ENCODE measurements at regions not wholly inside any gene's neighbourhood (a gene's known extent, or its start where the extent isn't known, plus 50 kb on each side); places are given as distances from the start of the nearest gene placed in this dataset.

DNA sequence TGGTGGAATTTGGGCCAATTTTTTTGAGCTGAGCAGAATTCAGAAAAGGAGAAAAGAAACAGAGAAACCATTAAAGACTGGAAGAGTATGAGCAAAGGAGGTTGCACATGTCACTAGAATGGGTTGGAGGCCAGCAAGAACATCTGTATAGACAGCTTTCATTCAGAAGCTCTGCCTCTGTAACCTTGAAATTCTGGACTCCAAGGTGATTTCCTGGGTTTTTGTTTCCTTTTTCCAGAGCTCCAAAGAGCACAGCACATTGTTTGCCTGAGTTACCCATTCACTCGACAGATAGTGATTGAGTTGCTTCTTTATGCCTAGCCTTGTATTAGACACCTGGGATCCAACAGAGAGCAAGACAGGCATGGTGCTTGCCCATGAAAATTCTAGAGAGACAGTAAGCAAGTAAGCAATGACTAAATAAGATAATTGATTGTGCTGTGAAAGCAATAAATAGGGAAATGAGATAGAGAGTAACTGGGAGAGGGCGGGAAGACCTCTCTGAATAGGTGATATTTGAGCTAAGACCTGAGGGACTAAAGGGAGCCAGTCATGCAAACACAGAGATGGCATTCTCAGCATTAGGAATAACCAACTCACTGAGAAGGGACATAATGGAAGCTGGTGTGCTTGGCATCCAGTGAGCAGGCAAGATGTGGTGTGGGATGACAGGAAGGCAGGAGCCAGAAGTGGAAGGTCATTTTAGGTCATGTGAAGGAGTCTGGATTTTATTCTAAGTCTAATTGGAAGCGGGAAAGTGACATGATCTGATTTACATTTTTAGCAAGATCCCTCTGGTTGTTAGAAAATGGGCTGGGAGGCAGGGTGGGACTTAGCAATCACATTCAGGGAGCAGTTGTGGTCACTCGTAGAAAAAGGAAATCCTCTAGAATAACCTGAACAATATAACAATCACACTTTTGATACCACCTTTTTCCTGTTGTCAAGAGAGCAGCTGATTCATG lies 197.5 kb downstream of the HS3ST3A1 start:
- no peak for DNase-seq

DNA sequence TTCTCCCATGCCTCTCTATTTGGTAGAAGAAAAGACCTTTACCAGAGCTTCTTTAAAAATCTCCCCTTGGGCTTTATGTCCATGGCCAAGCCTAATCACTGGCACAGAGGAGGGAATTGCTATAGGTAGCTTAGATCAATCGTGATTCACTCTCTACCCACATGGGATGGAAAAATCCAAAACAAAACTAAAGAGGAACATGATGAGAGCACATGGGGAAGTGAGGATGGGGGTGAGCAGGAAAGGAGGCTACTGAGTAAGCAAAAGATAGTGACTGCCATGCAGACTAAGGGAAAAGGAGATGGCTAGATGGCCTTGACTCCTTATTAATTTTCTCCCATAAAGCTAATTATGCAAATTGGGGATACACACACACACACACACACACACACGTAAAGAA lies 201.2 kb downstream of the HS3ST3A1 start:
- DNase-seq: no peak

DNA sequence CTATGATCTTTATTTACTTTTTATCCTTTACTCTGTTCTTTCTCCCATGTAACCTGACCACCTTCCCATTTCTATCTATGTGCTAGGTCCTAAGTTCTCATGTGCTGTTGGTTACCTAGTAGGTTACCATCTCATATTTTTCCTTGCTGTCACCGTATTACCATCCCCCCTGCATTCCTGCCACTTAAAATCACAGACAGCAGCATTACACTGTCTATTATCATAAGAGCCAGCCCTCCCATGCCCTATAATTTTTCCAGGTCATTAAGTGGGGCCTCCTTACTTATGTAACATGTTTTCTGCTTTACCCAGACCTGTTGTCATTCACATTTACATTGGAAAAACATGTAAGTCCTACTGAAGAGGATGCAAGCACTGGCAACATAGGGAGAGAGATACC lies 202.9 kb downstream of the HS3ST3A1 start:
- no peak for DNase-seq

DNA sequence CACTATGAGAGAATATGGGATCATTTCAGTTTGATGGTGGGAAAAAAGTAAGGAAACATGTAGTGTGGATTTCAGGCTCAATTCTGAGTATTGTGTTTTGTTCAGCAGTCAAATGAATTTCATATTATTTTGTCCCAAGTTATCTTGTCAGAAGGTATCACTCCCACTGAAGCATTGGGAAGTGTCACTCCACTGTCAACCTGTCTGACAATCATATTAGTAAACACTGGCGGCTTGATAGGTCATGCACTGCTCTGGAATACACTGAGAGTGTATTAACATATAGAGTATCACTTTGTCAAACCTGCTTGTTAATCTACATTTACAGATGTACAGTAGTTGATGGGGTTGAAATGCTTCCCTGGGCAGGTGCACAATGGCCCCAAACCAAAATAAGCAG lies 203.6 kb downstream of the HS3ST3A1 start:
- DNase-seq: no peak

DNA sequence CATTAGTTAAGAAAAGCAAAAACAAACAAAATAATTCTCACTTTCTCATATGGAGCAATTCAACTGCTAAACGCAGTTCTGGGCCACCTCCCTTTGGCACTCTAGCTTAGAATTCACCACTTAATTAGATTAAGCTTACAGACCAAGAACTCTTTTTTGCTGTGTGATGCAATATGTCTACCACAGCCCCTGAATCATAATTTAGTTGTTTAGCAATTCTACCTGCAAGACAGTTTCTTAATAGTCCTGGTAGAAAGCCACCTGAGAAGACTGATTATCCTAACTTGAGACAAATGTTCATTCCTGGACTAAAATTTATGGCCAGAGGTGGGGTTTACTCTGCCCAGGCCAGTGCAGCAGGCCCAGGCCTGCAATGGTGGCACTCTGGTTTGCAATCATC lies 205.9 kb downstream of the HS3ST3A1 start:
- DNase-seq: no peak

DNA sequence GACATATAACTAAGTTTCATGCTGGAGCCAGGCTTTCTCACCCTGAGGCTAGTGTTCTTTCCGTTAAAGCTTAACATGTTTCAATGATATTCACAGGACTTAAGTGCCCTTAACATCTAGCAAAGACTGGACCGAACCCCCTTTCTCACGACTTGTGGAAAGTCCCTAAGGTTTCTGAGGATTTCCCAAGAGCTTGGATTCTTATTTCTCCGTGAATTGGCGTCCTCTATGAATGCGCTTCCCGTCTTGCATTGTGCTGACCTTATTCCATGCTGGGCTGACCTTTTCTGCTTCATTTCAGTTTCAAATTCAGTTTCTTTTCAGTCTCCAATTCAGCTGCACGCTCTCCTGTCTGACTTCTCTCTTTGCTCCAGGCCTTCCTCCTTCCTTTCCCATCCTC lies 206.4 kb downstream of the HS3ST3A1 start:
- no peak for DNase-seq

DNA sequence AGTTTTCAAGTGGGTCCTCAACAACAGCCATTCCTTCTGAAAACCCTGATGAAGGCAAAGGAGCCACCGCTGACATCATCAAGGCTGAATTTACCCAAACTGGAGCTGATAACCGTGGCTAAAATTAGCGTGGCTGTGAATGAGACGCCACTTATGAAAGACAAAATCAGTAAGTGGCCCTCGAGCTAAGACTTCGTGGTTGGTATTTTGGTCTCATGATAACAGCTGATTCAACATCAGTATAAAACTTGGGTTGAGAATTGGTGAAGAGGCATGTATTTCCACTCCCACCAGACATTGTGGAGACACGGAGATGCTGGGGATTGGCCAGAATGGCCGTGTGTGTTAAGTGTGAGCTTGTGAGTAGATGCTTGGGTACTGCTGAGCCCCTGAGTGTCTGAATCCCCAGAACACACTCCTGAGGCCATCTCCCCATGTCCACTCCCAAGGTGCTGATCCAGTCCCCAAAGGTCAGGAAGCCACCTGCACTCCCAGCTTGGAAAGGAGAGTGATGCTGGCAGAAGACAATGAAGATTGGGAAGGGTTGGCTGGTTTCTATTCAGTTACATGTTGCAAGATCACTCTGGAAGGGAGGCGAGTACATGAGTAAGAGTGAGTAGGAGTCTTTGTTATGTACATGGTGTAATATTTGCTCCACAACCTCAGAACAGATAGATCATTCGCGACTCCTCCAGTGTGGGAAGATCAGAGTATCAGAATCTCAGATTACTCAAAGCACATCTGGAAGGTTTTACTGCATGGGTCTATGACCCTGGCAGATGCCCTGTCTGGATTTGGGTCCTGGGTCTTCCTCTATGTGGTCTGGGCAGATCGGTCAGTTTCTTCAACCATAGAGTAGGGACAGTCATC lies 207.7 kb downstream of the HS3ST3A1 start:
- DNase-seq: no peak

DNA sequence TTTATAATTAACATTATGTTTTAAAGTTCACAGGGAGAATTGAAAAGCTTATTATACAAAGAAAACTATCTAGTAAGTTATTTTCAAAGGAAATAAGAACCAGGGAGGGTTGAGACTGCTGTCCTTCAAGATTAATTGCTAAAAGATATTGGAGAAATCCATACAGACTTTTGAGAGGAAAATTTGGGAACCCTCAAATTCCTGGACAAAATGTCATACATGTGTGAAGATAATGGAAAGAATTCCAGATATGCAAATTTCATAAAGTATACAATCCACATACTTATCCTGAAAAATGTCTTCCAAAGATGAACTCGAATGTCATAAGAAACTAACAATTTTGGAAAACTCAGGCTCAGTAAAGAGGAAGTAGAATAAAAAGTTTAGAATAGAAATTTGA lies 213.8 kb downstream of the HS3ST3A1 start:
- DNase-seq: no peak

DNA sequence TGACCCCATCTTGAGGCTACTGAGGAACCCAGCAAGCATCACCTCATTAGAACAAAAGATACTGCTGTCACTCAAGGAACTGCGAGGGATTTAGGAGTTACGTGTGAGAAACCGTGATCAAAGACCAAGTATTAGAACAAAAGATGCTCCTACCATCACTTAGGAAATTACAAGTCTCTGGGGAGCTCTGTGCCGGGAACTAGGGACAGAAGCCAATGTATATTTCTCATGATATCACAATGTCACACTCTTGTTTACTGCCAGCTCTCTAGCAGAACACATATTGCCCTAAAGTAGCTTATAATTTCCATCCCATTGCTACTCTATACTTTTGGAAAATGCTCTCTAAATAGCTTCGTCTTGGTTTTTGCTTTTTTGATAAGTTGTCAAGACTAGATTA lies 214.5 kb downstream of the HS3ST3A1 start:
- DNase-seq: no peak

DNA sequence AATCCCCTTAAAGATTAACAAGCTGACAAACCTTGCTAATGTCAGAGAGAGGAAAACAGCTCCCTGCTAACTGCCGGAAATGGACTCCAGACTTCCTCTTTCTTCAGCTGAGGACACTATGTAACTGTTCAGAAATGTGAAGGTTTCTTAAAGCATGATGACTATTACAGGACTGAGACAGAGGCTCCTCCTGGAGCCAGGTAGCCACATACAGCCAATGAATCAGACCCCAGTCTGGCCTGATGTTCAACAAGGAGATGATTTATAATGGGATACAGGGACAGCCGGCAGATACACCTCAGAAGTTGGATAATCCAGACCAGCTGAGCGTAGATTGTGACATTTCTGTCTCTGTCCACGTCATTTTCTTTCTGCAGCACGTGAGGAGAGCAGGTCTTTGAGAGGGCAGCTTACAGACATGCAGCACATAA lies 216.2 kb downstream of the HS3ST3A1 start:
- no peak for DNase-seq

DNA sequence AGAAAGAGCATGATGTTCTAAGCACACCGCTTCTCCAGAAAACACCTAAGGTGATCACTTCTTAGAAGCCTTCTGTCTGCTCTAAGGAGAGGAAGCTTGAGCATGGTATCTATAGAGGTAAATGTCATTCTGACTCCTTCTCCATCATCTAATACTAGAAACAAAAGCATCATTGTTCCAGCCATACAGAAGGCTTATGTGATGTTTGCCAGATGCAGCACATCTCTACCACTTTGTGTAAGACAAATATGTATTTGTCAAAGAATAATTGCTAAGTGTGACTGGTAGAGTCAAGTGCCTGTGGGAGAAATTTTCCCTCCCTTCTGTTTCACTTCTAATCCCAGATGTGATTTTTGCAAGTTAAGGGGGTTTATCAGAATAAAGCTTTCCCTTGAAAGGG lies 217.1 kb downstream of the HS3ST3A1 start:
- no peak for DNase-seq

DNA sequence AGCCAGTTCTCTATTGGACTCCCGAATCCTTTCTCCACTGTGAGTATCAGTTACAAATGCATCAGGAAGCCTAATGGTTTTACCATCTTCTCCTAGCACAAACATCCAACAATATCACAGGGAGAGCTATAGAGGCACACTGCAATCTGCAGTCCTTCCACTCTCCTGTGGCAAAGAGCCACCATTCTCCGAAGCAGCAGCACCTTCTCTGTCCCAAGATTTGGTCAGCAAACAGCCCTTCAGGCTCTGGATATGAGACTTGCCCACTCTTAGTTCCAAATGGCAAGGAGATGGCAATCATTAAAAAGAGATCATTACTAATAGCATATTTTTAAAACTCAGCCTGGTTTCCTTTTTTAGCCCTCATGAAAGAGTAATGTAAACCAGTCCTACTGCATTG lies 223.4 kb downstream of the HS3ST3A1 start:
- no peak for DNase-seq

DNA sequence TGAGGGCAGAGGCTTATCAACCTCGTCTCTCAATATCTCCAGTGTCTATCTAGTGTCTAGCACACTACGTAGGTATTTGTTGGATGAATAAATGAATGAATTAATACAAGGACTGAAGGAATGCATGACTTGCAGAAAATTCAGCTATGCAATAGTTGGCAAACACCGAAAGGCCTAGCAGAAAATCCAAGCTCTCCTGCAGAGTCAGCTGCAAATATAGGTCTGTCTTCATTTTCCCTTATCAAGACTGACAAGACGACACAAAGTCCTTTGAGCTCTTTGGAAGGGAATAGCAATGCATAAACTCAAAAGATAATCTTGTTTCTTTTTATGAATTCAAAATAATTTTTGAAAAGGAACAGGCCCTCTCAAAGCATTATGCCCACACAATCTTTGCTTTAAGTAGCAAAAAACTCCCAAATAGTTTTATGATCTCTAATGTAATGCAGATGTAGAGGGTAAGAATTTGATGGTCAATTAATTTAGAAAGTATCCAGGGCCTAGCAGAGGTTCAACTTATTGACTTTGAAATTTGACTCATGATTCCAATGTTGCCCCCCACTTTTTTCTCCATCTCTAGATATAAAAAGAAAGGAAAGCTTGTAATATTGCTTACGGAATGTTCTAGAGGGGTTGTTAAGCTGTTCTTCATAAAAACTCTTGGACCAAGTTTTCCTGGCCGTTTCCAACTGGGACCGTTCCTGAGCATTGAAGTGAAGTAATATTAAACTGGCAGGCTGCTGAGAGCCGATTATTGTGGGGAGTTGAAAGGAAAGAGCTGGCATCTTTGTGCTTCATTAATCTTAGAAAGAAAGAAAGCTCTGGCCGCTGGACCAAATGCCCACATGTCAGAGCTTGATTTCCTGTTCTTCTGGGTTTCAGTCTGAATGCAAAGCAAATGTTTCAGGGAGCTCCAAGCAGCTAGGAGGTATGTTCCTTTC lies 227.3 kb downstream of the HS3ST3A1 start:
- DNase-seq: no peak

DNA sequence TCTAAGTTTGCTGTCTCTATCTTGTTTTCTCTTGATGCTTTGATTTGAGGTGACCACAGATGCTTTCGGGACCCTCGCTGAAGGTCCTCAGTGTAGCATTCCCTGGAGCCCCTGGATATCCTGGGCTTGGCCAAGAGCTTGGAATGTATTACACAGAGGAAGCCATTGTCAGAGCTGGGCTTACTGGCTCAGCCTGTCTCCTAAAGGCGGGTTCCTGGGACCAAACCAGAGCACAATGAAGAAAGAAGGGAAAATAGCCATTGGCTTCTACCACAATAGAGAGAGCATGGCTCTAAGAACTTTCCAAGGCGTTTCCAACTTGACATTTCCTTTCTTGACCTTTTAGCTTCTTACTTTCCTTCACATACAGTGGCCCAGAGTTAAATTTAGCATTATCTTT lies 229.3 kb downstream of the HS3ST3A1 start:
- no peak for DNase-seq

DNA sequence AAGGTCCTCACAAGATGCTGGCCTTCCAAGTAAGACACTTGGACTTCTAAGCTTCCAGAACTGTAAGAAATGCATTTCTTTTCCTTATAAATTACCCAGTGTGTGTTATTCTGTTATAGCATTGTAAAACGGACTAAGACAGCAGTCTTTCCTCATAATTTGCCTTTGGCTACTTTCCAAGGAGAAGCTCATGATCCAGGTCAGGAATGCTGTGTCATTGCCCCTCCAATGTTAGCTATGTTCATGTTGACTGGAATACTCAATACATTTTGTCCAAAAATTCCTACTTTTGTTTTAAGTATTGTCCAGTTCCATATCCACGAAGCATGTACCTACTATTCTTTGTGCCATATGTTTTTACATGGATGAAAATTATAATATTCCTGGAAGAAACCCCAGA lies 234.6 kb downstream of the HS3ST3A1 start:
- no peak for DNase-seq

DNA sequence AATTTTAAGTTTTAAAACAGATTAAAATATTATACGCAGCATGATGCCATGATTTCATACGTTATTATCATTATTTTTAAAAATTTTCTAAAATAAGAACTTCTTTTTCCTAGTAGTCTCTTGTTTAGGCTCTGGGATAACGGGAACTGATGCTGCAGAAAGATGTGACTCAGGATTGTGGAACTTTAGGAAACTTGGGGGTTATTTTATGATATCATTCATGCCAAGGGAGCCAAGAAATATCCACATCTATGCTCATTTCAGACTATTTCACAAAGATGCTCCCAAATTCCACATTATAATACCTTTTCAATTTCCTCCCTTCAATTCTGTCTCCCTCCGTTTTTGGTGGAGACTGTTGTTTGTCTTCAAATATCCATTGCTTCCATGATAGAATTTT lies 236.4 kb downstream of the HS3ST3A1 start:
- DNase-seq: no peak

DNA sequence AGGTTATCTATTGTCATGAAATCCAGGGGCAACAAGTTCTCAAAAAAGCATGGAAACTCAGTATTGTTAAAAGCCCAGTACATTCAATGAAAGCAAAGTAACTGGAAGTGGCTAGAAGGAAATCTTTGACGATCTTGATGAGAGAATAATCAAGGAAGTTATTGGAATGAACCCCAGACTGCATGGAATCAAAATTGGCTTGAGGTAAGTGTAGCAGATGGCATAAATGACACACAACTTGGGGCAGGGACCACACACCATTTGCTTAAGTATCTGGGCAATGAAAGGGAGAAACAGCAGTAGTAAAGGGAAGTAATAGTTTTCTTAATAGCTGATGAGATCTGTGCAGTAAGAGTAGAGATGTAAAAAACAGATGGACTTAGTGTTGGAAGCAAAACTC lies 238.0 kb downstream of the HS3ST3A1 start:
- DNase-seq: no peak

DNA sequence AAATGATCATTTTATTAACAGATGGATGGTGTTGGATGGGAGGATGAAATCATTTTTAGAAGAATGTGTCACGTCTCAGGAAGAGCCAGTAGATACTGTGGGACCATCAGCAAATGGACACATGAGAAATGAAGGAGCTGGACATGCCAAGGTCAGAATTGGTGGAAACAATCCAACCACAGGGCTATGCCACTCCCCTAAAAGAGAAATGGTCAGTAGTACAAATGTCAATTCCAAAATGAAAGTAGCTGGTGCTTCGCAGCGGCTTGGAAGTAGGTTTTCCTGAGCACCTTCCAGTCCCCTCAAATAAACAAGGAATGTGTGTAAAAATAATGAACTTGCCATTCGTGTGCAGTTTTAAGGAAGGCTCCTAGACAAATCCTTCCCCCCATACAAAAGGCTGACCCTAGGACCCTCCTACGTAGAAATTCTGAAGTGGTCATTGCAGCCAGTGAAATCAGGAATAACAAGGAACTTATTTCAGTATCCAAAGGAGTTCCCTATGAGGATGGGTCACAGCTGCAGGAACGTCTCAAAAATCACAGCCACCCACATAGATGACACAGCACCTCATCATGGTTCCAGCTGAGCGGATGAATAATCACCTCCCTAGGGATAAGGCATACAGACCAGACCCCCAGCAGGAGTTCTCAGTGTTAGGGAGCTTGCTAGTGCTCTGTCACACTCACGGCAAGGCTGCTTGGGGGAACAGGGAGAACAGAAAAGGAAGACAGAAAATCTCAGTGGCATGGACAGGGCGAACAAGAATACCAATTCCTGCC lies 239.2 kb downstream of the HS3ST3A1 start:
- no peak for DNase-seq

DNA sequence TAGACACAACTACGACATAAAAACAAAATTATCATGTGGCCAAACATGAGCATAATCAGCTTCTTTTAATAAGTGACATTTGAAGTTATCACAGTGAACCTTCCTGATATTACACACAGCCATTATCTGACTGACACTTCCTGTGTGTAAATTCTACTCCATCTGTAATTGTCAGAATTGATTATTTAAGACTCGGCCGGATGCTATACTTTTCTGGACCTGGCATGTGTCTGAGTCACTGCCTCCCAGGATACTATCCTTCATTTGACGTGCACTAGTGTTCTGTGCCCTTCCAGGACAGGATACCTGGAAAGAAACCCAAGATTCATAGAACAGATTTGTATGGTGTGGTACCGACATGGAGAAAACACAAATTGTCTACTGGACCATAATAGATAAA lies 242.0 kb downstream of the HS3ST3A1 start:
- no peak for DNase-seq

DNA sequence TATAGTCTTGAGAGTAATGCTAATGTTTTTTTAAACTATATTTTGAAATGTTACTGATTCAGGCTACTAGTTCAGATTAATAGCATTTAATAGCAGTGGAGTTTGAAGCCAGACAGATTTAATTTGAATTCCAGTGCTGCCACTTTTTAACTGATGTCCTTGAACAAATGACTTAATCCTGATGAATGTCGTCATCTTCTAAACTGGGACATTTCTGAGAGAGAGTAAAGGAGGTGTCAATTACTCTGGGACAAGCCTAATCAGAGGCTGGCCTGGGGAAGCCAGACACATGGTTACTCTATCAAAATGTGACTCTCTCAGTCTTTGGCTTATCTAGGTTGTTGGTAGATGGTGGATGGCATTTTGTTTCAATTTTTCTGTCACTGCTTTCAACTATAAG lies 246.7 kb downstream of the HS3ST3A1 start:
- DNase-seq: no peak

DNA sequence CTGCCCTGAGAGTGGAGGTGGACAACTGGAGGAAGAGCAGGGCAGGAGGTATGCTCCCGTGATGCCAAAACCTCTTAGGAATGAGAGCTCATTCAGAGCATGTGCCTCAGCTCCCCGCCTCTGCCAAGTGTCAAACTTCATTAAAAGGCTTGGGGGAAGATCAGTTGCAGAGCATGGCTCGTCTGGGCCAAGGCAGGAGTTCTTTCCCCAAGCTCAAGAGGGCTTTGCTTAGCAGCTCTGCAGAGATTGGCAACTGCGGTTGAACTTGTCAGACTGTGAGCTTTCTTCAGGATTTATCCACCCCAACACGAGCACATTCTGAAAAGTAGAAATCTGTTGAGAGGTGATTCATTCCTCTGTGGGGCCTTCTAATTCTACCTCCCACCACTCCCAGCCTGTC lies 248.1 kb downstream of the HS3ST3A1 start:
- no peak for DNase-seq
